ENCODE measurements at regions not wholly inside any gene's neighbourhood (a gene's known extent, or its start where the extent isn't known, plus 50 kb on each side); places are given as distances from the start of the nearest gene placed in this dataset.

DNA sequence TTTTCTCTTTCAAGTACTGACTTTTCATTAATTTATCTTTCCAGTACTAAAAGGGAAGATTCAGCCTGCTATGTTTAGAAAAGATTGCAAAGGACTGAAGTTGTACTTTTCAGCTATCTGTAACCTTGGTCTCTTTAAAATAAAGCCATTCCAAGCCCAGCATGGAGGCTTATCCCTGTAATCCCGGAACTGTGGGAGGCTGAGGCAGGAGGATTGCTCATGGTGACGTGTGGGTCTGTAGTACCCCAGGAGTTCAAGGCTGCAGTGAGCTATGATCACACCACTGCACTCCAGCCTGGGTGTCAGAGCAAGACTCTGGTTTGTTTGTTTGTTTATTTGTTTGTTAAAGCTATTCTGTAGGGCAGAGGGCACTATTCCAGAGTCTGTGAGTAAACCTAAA lies 50.6 kb upstream of the TMEM170B start:
- TF ChIP-seq, protein P1, sequence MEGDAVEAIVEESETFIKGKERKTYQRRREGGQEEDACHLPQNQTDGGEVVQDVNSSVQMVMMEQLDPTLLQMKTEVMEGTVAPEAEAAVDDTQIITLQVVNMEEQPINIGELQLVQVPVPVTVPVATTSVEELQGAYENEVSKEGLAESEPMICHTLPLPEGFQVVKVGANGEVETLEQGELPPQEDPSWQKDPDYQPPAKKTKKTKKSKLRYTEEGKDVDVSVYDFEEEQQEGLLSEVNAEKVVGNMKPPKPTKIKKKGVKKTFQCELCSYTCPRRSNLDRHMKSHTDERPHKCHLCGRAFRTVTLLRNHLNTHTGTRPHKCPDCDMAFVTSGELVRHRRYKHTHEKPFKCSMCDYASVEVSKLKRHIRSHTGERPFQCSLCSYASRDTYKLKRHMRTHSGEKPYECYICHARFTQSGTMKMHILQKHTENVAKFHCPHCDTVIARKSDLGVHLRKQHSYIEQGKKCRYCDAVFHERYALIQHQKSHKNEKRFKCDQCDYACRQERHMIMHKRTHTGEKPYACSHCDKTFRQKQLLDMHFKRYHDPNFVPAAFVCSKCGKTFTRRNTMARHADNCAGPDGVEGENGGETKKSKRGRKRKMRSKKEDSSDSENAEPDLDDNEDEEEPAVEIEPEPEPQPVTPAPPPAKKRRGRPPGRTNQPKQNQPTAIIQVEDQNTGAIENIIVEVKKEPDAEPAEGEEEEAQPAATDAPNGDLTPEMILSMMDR (tag by site-specific recombination; IDR thresholded peaks at IDR 0.05), result no peak
- TF ChIP-seq, protein P2, sequence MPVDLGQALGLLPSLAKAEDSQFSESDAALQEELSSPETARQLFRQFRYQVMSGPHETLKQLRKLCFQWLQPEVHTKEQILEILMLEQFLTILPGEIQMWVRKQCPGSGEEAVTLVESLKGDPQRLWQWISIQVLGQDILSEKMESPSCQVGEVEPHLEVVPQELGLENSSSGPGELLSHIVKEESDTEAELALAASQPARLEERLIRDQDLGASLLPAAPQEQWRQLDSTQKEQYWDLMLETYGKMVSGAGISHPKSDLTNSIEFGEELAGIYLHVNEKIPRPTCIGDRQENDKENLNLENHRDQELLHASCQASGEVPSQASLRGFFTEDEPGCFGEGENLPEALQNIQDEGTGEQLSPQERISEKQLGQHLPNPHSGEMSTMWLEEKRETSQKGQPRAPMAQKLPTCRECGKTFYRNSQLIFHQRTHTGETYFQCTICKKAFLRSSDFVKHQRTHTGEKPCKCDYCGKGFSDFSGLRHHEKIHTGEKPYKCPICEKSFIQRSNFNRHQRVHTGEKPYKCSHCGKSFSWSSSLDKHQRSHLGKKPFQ (tag by site-specific recombination; IDR thresholded peaks at IDR 0.05), result no peak
- TF ChIP-seq ZNF623 (tag by site-specific recombination; IDR thresholded peaks at IDR 0.05), result no peak
